ENCODE measurements at regions not wholly inside any gene's neighbourhood (a gene's known extent, or its start where the extent isn't known, plus 50 kb on each side); places are given as distances from the start of the nearest gene placed in this dataset.
"Not testable (repeated sequence)": the region's sequence is repeated elsewhere in the genome, so short reads cannot be mapped to it uniquely, and the experiment has no call there.

DNA sequence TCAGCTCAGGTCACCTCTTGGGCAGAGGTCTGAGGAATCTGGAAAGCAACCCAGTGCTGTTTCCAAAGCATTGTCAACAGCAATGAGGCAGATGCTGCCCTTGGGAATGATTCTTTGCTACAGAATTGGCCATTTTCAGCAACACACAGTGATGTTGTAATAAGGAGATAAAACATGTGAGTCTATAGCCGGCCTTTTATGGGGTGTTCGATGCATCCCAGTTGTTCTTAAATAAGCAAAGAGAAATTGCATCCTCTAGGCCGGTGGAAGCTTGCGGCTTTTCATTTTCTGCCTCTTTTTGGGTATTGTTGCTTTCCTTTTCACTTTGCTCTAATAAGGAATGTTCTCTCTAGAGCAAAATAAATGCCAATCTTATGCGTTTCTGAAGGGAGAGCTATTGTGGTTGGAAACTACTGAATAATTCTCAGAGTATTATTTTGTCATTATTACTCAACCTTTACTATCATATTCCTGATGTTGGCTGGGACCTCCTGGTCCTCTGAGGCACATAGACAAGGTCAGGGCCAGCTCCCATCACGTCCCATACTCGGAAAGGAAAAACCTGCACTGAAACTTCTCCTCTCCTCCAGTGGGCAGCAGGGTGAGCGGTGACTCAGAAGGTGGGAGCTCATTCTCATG, 214.2 kb downstream of the CDH26 start:
- no peak for DNase-seq

DNA sequence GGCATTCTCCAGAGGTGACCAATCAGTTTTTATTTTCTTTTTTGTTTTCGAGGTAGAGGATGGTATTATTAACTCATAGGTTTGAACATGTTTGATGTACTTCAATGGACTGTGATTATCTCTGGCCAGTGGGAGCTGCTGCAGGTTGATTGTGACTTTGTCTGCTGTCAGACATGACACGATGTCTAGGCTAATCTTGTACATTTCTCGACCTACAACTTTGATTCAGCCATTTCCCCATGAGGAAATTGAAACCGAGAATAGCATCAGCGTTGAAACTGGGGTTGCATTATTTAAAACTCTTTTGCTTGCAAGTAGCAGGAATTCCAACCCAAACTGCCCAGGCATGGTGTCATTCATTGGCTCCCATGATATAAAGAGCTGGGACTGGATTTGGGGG, 218.9 kb downstream of the CDH26 start:
- DNase-seq: no peak

DNA sequence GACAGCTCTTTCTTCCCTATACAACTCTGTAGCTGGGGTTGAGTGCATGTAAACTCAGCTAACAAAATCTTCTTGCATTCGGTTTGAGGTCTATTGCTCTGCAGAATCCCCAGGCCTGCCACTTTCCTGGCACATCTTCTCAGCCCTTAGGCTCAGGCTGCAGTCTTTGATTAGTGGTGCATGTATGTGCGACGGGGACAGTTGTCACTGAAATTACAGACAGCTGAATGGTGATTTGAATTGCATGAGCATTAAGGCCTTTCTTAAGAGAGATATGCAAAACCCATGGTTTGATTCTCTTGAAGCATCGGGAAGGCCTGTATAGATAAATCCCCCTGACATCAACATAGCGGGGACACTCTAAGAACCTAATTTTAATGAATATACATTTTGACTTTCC, 222.8 kb downstream of the CDH26 start:
- no peak for DNase-seq

DNA sequence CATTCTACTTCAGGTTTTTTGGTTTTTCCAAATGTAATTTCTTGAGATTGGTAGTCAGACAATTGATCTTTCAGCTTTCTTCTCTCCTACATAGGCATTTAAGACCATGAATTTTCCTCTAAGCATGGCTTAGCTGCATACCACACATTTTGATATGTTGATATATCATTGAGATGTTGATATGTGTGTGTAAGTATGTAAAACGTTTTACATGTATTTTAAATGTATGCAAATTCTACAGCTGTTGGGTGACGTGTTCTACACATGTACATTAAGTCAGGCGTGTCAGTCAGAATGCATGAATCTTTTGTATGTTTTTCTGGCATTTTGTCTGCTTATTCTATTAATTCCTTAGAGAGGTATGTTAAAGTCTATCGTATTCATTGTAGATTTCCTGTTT, 228.2 kb downstream of the CDH26 start:
- no peak for DNase-seq

DNA sequence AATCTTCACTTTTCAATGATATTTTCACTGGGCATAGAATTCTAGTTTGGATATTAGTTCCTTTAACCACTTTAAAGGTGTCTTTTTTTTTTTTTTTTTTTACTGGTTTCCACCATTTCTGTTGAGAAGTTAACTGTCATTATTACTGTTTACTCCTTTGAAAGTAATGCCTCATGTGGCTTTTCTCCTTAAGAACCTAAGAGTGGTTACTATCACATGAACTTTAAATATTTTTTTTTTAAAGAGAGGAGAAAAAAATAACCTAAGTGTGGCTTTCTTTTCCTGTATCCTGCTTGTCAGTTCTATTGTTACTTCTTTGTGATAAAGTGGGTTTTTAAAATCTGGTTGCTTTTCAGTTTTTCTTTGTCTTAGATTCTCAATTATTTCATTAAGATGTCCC, 229.5 kb downstream of the CDH26 start:
- DNase-seq: no peak

DNA sequence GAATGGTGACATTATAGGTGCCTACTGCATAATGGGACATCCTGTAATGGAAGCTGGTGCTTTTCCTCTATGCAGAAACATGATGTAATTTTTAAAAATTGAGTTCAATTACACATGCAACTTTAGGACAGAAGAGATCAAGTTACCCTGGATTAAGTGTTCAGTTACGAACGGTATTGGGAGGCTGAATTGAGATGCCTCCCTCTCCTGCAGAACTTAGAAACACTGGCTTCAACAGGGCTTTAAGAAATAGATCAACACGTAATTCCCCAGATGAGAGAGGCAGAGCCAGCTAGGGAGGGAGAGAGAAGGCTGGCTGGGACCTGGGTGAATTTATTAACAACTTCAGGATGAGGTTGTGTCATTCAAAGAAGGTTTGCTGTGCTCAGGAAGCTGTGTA, 232.8 kb downstream of the CDH26 start:
- no peak for DNase-seq

DNA sequence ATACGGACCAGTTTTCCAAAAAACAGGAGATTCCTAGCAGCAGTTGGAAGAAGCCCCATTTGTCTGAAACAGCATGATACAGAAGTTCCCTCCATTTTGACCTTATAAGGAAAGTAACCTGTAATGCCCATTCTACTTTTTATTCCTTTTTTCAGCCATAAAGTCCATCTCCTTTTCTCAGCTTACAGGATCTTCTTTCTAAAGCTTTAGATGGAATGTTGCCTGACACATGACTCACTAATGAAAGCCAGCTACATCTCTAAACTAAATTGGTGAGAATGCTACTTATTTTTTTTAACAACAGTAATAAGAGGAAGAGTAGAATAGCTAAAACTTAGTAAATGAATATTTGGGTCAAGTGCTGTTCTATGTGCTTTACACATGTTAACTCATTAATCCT, 234.1 kb downstream of the CDH26 start:
- no peak for DNase-seq

DNA sequence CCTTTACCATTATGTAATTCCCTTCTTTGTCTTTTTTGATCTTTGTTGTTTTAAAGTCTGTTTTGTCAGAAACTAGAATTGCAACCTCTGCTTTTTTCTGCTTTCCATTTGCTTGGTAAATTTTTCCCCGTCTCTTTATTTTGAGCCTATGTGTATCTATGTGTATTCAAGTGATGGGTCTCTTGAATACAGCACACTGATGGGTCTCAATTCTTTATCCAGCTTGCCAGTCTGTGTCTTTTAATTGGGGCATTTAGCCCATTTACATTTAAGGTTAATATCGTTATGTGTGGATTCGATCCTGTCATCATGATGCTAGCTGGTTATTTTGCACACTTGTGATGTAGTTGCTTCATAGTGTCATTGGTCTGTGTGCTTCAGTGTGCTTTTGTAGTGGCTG, 240.9 kb downstream of the CDH26 start:
- not testable (repeated sequence) for DNase-seq

DNA sequence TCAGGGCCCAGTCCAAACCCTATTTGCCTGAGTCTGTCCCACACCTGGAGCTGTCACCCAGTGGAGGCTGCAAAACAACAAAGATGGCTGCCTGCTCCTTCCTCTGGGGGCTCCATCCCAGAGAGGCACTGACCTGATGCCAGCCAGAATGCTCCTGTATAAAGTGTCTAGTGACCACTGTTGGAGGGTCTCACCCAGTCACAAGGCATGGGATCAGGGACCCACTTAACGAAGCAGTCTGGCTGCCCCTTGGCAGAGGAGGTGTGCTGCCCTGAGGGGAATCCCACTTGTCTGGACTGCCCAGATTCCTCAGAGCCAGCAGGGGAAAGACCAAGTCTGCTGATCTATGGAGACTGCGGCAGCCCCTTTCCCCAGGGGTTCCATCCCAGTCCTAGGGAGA, 241.6 kb downstream of the CDH26 start:
- no peak for DNase-seq

DNA sequence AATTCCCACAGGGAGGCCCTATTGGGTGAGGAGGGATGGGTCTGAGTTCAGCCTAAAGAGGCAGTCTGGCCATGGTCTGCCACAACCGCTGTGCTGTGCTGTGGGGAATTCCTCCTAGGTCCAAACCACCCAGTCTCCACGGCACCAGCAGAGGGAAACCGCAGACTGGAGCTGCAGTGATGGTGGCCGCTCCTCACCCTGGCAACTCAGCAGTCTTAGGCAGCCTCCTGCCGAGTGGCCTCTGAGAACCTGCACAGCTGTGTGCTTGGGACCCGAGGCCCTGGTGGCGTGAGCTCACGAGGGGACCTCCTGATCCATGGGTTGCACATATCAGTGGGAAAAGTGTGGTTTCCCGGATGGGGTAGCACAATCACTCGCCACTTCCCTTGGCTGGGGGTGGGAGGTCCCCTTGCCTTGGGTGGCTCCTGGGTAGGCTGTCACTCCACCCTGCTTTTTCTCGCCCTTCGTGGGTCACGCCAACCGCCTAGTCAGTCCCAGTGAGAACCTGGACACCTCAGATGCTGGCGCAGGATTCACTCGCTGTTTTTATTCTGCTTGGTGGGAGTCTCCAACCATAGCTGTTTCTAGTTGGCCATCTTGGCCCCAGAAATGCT, 242.2 kb downstream of the CDH26 start:
- no peak for DNase-seq

DNA sequence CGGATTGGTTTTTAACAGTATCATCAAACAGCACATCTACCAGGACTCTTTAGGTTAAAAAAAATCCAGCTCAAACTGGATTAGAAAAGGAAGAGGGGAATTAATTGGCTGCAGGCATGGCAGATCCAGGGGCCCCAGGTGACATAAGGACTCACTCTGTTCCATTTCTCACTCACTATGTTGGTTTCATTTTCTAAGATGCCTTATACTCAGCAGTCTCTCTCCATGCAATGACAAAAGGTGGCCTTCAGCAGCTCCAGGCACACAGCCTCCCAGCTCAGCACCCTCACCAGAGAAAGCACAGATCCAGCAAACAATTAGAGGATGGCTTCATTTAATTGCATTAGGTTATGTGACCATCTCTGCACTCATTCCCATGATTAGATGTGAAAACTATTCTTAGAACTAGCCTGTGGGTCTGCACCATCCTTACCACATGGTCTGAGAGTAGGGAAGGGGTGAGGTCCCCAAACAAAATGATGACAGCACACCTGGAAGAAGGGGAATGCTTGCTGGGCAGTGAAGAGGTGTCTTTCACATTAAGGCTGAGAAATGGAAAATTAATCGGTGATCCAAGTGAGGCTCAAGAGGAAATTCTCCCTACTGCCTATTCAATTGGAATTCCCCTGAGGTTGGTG, 243.1 kb downstream of the CDH26 start:
- DNase-seq: no peak

DNA sequence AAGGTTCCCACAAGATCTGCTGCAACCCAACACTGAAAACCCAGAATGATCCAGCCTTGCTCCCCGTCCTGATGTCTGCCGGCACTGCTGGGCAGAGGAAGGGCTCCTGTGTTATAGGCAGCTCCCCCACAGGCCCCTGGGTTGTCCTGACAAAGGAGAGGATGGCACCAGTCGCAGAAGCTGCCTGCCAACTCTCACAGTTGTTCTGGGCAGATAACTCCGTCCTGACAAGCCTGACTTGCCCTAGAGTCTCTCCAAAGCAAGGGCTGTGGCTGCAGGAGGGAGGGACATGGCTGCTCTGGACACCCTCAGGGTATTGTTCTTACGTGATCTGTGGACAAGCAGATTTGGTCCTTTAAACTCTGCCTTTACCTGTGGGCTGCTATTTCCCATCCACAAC, 243.8 kb downstream of the CDH26 start:
- no peak for DNase-seq

DNA sequence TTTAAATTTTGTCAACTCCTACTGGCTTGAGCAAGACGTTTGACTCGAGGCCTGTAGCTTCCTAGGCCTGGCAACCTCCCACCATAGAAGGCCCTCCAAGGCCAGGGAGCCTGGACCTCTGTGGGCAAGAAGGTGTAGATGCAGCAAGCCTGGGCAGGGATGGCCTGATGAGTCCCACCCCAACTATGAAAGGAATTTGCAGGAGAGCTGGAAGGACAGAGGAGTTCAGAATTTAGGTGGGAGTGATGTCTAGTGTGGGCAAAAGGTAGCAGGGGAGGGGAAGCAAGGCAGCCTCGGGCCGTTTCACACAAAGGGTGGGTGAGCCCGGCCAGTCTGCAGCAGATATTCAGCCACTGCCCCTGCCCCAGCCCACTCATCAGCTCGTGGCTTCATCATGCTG, 245.2 kb downstream of the CDH26 start:
- DNase-seq: no peak

DNA sequence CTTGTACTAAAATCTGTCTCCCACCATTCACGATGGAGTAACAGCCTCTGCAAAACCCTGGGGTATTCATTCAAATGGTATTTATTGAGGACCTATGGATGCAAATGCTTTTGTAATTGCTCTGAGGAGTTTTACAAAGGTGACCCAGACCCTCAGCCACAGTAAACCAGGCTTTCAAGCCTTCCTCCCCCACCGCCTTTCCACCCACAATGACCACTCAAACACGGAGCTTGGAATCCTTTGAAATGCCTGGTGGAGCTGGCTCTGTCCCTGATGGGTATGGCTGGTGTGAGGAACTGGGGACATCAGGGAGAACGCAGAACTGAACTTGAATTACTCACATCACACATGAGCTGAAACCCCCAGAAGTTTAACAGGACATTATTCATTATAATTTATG, 246.4 kb downstream of the CDH26 start:
- DNase-seq: no peak

DNA sequence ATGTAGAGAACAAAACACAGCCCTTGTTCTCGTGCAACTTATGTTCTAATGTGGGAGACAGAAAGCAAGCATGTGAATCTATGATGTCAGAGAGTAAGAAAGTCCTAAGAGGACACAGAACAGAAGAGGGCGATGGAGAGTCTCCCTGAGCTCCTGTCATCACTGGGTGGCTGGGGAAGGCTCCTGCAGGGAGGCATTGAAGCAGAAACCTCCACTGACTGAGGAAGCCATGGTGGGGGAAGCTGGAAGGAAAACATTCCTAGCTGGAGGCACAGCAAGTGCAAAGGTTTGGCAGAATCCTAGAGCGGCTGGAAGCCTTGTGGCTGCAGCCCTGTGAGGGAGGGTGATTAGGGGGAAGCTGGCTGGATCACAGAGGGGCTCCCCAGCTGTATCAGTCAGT, 248.0 kb downstream of the CDH26 start:
- DNase-seq: no peak

DNA sequence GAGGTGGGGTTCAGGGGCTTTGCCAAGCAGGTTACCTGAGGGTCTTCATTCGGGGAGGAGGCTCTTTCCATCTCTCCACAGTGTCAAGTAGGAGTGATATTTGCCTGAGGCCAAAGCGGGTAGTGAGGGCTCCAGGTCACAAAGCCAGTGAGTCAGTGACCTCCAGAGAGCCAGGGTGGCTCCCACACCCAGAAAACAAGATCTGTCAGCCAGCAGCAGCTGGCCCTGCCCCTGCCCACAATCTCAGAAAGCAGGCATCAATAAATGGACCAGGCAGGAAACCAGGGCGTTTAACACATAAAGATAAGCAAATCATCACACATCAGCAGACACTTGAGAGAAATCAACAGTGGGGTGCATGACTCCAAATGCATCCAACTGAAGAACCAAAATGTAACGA, 250.8 kb downstream of the CDH26 start:
- DNase-seq: no peak

DNA sequence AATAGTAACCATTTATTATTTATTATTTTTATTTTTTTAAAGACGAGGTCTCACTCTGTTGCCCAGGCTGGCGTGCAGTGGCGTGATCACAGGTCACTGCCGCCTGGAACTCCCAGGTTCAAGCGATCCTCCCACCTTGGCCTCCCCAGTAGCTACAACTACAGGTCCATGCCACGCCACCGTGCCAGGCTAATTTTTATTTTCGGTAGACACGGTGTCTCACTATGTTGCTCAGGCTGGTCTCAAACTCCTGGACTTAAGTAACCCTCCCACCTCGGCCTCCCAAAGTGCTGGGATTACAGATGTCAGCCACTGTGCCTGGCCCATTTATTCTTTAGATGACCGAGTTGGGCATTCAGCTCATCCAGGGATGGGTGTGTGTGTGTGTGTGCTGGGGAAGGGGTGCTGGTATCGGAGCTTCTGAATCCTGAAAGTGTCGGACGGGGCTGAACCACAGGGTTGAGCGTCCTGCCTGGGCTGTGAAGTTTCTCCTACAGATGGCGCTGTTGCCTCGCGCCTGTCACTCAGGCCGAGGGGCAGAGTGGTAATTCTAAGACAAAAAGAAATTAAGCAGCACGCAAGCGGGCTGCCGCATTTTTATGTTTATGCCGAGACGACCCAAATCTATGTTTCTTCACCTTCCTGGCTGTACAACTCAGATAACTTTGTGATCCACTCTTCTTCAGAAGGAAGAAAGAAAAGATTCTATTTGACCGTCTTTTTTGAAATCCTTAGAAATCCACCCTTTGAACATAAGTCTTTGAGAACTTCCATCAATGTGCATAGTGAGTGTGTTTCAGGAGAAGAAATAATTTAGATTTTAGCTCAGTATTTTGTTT, 252.8 kb downstream of the CDH26 start:
- peak; percentile 5 for DNase-seq

DNA sequence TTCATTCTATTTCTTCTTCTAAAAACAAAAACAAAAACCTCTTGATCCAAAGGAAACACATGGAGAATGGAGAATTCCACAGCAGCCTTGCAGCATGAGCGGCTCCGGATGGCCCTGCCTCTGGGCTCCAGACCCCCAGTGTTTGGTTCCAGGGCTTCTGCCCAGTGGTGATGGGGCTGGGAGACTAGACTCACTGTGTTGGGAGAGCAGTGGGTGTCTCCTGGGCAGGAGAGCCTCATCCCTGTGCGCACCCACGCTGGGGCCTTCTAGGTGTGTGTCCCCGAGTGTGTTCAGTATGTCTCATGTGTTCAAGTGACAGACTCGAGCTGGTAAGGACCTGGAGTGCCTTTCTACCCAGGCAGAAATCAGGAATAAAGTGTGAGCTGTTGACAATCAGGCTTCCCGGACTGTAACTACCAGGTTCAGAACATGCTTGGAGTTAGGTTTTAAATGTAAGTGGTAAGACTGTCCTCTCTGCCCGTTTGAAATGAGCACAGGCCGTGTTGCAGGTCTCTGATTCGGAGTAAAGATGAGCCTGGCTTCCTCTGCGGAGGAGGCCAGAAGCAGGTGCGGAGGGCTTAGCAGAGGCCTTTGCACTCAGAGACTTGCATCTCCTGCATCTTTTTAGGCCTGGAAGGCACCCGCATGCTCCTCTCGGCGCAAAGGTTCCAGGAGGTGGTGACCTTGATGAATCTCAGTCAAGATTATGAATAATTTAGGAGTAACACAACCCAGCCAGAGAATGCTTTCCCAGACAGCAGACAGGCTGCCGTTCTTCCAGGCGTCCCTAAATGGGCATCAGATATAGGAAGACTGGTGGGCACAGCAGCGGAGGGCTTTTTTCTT, 253.6 kb downstream of the CDH26 start:
- no peak for DNase-seq

DNA sequence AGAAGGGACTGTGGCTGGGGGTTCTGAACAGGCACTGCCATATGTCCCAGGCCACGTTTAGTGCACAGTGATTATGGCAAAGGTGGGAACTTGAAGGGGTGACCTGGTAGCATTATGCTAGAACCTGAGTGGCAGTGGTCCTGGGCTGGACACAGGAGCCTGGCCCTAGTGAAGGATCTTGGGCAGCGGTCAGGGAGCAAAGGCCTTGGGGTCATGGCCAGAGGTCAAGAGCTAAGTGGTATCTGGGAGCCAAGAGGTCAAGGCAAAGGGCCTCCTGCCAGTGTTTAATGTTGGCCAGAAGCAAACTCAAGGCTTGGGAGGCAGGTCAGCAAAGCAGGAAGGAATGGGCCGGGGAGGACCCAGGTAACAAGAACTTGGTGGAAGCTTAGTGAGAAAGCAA, 254.5 kb downstream of the CDH26 start:
- no peak for DNase-seq

DNA sequence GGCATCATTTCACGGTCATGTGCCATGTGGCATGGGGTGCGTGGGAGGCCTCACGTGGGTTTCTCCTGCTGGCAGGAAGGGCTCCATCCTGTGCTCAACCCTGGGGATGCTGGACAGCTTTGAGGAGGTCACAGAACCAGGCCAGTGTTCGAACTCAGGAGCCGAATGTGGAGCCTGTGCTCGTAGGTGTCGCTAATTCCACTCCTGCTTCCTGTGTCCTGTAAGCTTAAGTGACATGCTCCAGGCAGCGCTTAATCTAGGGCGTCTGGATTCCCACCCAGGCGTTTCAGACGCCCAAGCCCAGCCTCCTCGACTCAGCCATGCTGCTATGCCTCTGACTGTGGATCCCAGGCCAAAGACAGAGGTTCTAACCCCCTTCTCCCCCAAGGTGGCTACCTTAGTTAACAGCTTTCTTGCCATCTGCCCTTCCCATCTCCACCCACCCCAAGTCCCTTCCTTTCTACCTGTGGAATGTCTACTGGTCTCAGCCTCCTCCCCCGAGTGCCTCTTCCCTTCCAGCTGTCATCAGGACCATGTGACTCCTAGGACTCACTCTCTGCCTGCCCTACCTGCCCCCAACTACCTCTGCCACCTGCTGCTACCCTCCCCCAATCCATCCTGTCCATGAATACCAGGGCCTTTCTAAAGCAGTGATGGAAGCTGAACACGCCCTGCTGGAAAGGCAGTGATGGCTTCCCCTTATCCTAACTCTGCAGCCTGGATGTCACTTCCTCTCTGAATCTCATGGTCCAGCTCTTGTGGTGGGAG, 255.1 kb downstream of the CDH26 start:
- DNase-seq: no peak

DNA sequence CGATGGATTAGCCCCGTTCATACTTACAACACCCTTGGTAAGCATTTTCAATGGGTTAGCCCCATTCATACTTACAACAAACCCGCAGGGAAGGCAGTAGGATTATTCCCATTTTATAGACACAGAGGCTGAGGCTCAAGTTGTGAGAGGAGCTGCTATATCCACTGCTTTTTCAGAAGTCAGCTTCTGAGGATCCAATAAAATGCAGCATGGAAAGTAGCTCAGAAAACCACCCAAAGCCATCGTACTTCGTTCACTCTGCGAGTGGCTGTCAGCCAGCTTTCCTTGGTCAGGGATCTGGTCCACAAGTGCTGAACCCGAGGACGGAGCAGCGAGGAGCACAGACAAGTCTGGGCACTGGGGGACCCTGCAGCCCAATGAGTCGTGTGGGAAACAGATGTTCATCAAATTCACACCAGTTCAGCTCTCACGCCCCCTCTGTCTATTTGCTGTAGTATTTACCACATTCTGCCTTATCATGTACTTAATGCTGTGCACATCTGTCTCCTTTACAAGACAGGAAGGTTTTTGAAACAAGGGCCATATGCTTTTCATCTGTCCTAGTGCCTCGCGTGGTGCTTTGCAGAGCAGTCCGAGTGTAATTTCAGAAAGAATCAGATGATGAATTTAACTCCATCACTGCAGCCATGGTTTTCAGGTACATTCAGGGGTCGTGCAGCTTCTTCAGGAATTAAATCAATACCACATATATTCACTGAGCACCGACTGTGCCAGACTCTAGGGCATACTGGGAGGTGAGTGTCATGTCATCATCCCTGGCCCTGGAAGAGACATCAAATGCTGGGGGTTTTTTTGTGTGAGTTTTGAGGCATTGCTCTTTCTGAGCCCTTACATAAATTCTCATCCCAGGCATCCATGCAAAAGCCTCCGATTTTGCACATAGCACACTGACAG, 256.9 kb downstream of the CDH26 start:
- no peak for DNase-seq
